ENCODE measurements at regions not wholly inside any gene's neighbourhood (a gene's known extent, or its start where the extent isn't known, plus 50 kb on each side); places are given as distances from the start of the nearest gene placed in this dataset.

- no peak for DNase-seq (ENCODE audit: insufficient read length)
- no peak for FAIRE-seq
- TF ChIP-seq POLR2A (IDR thresholded peaks at IDR 0.05; ENCODE audit: low read depth, low read length) = no peak
- no peak for TF ChIP-seq TAF1 (IDR thresholded peaks at IDR 0.05; ENCODE audit: borderline replicate concordance, low read depth, low read length)
- no peak for TF ChIP-seq POLR2AphosphoS5 (IDR thresholded peaks at IDR 0.05; ENCODE audit: low read depth, low read length)
These were observed 1355.6 kb downstream of the FAM133A start for GRCh38 chrX:95029571-95029970.

GRCh38 chrX:95040104-95040503 is 1366.1 kb downstream of the FAM133A start:
- FAIRE-seq (no peak), DNase-seq (ENCODE audit: insufficient read length) (no peak)

GRCh38 chrX:95044331-95044730 is 1370.3 kb downstream of the FAM133A start:
- FAIRE-seq (no peak), DNase-seq (ENCODE audit: insufficient read length) (no peak)
- TF ChIP-seq POLR2A (IDR thresholded peaks at IDR 0.05; ENCODE audit: low read depth, low read length) (no peak), POLR2AphosphoS5 (IDR thresholded peaks at IDR 0.05; ENCODE audit: low read depth, low read length) (no peak), TAF1 (IDR thresholded peaks at IDR 0.05; ENCODE audit: borderline replicate concordance, low read depth, low read length) (no peak)

More at GRCh38 chrX:95040104-95040503, 1366.1 kb downstream of the FAM133A start:
- TF ChIP-seq TAF1 (IDR thresholded peaks at IDR 0.05; ENCODE audit: borderline replicate concordance, low read depth, low read length) (no peak), POLR2AphosphoS5 (IDR thresholded peaks at IDR 0.05; ENCODE audit: low read depth, low read length) (no peak), POLR2A (IDR thresholded peaks at IDR 0.05; ENCODE audit: low read depth, low read length) (no peak)

GRCh38 chrX:95055991-95056390 is 1382.0 kb downstream of the FAM133A start:
- DNase-seq (ENCODE audit: insufficient read length) = no peak
- TF ChIP-seq POLR2A (IDR thresholded peaks at IDR 0.05; ENCODE audit: low read depth, low read length) (no peak), TAF1 (IDR thresholded peaks at IDR 0.05; ENCODE audit: borderline replicate concordance, low read depth, low read length) (no peak)
- FAIRE-seq = no peak

- TF ChIP-seq POLR2A (IDR thresholded peaks at IDR 0.05; ENCODE audit: low read depth, low read length) (no peak), POLR2AphosphoS5 (IDR thresholded peaks at IDR 0.05; ENCODE audit: low read depth, low read length) (no peak), TAF1 (IDR thresholded peaks at IDR 0.05; ENCODE audit: borderline replicate concordance, low read depth, low read length) (no peak)
- FAIRE-seq (no peak), DNase-seq (ENCODE audit: insufficient read length) (no peak)
These were observed 1382.9 kb downstream of the FAM133A start for GRCh38 chrX:95056901-95057300.

GRCh38 chrX:95057341-95057740 is 1383.3 kb downstream of the FAM133A start:
- FAIRE-seq = no peak
- TF ChIP-seq TAF1 (IDR thresholded peaks at IDR 0.05; ENCODE audit: borderline replicate concordance, low read depth, low read length) (no peak), POLR2AphosphoS5 (IDR thresholded peaks at IDR 0.05; ENCODE audit: low read depth, low read length) (no peak), POLR2A (IDR thresholded peaks at IDR 0.05; ENCODE audit: low read depth, low read length) (no peak)
- DNase-seq (ENCODE audit: insufficient read length) = no peak

GRCh38 chrX:95058815-95059214 is 1384.8 kb downstream of the FAM133A start:
- TF ChIP-seq TAF1 (IDR thresholded peaks at IDR 0.05; ENCODE audit: borderline replicate concordance, low read depth, low read length) = no peak
- TF ChIP-seq POLR2A (IDR thresholded peaks at IDR 0.05; ENCODE audit: low read depth, low read length) = no peak
- no peak for TF ChIP-seq POLR2AphosphoS5 (IDR thresholded peaks at IDR 0.05; ENCODE audit: low read depth, low read length)
- DNase-seq (ENCODE audit: insufficient read length) (no peak), FAIRE-seq (no peak)

GRCh38 chrX:95059909-95060308 is 1385.9 kb downstream of the FAM133A start:
- no peak for FAIRE-seq
- TF ChIP-seq POLR2A (IDR thresholded peaks at IDR 0.05; ENCODE audit: low read depth, low read length) (no peak), TAF1 (IDR thresholded peaks at IDR 0.05; ENCODE audit: borderline replicate concordance, low read depth, low read length) (no peak), POLR2AphosphoS5 (IDR thresholded peaks at IDR 0.05; ENCODE audit: low read depth, low read length) (no peak)
- DNase-seq (ENCODE audit: insufficient read length) = no peak

- TF ChIP-seq POLR2AphosphoS5 (IDR thresholded peaks at IDR 0.05; ENCODE audit: low read depth, low read length) (no peak), POLR2A (IDR thresholded peaks at IDR 0.05; ENCODE audit: low read depth, low read length) (no peak), TAF1 (IDR thresholded peaks at IDR 0.05; ENCODE audit: borderline replicate concordance, low read depth, low read length) (no peak)
- DNase-seq (ENCODE audit: insufficient read length) (no peak), FAIRE-seq (no peak)
These were observed 1389.5 kb downstream of the FAM133A start for GRCh38 chrX:95063554-95063953.

- DNase-seq (ENCODE audit: insufficient read length) = no peak
- TF ChIP-seq POLR2AphosphoS5 (IDR thresholded peaks at IDR 0.05; ENCODE audit: low read depth, low read length) = no peak
- TF ChIP-seq TAF1 (IDR thresholded peaks at IDR 0.05; ENCODE audit: borderline replicate concordance, low read depth, low read length) = no peak
- TF ChIP-seq POLR2A (IDR thresholded peaks at IDR 0.05; ENCODE audit: low read depth, low read length) = no peak
- FAIRE-seq = no peak
These were observed 1391.1 kb downstream of the FAM133A start for GRCh38 chrX:95065151-95065550.

GRCh38 chrX:95071052-95071451 is 1397.0 kb downstream of the FAM133A start:
- FAIRE-seq (no peak), DNase-seq (ENCODE audit: insufficient read length) (no peak)
- TF ChIP-seq TAF1 (IDR thresholded peaks at IDR 0.05; ENCODE audit: borderline replicate concordance, low read depth, low read length) (no peak), POLR2AphosphoS5 (IDR thresholded peaks at IDR 0.05; ENCODE audit: low read depth, low read length) (no peak), POLR2A (IDR thresholded peaks at IDR 0.05; ENCODE audit: low read depth, low read length) (no peak)

GRCh38 chrX:95071621-95072020 is 1397.6 kb downstream of the FAM133A start:
- TF ChIP-seq TAF1 (IDR thresholded peaks at IDR 0.05; ENCODE audit: borderline replicate concordance, low read depth, low read length) = no peak
- DNase-seq (ENCODE audit: insufficient read length) (no peak), FAIRE-seq (no peak)

GRCh38 chrX:95076449-95076848 is 1402.4 kb downstream of the FAM133A start:
- no peak for TF ChIP-seq POLR2A (IDR thresholded peaks at IDR 0.05; ENCODE audit: low read depth, low read length)
- no peak for TF ChIP-seq POLR2AphosphoS5 (IDR thresholded peaks at IDR 0.05; ENCODE audit: low read depth, low read length)
- no peak for TF ChIP-seq TAF1 (IDR thresholded peaks at IDR 0.05; ENCODE audit: borderline replicate concordance, low read depth, low read length)
- DNase-seq (ENCODE audit: insufficient read length) (no peak), FAIRE-seq (peak; percentile 60)

Data from GM12892 (cell line).